GM12878 (cell line): ENCODE measurements at regions not wholly inside any gene's neighbourhood (a gene's known extent, or its start where the extent isn't known, plus 50 kb on each side); places are given as distances from the start of the nearest gene placed in this dataset.

Source experiments
- ATAC-seq: fragments of 200-7000 bp; cut with Tn5 transposase; 3 replicates; pipeline ENCODE4 v1.9.1; 2020; ENCODE audit warnings: mild to moderate bottlenecking, moderate library complexity
- BruUV-seq: library from RNA; stranded (reverse); fragments of 400-500 nt; replicated peaks from 2 replicates; lab custom pipeline; 2021; lab: Mats Ljungman, UMichigan
- CTCF ChIA-PET: fragments of 300-600 bp; sonication (Branson Sonifier 250); formaldehyde crosslinking; extraction: SDS; loops from one replicate; lab custom pipeline; 2021; ENCODE audit warnings: inconsistent platforms; lab: Yijun Ruan, JAX
- POLR2A ChIA-PET: fragments of 350-600 bp; formaldehyde crosslinking; extraction: SDS; loops from one replicate; lab custom pipeline; 2021; ENCODE audit warnings: inconsistent platforms; lab: Charles Lee
- RAD21 ChIA-PET: fragments of 300-600 bp; sonication (Branson Sonifier 250); formaldehyde crosslinking; loops from one replicate; lab custom pipeline; 2023; ENCODE audit warnings: antibody characterized with exemption; ENCODE audit not compliant: unreplicated experiment; lab: Charles Lee
- SMC1A ChIA-PET: fragments of 300-600 bp; sonication (Branson Sonifier 250); formaldehyde crosslinking; loops from one replicate; lab custom pipeline; 2023; ENCODE audit not compliant: unreplicated experiment, uncharacterized antibody; lab: Charles Lee
- DNase-seq: peaks from one replicate; pipeline ENCODE4 v3.0.0-alpha.2; 2011; ENCODE audit warnings: low read depth, low spot score
- FAIRE-seq: peaks from 3 replicates; lab custom pipeline; 2011; peaks lifted over from hg19 to GRCh38; lab: Jason Lieb, UNC
- H2AFZ ChIP-seq: 2 replicates; pipeline ENCODE4 v1.6.0; 2011; ENCODE audit warnings: low read depth, low read length, control low read depth; ENCODE audit not compliant: control insufficient read depth
- H3K27ac ChIP-seq: 2 replicates; pipeline ENCODE4 v1.5.1; 2011; ENCODE audit warnings: control low read depth; ENCODE audit not compliant: control insufficient read depth, insufficient read depth
- H3K27me3 ChIP-seq, 2 experiments: replicated peaks in 1 of 2; 2 replicates each; pipeline versions ENCODE4 v1.6.0 to v1.6.1; 2011; ENCODE audit warnings: low read length in 1 of 2; ENCODE audit not compliant: control insufficient read depth in 2 of 2, insufficient read depth in 2 of 2
- H3K36me3 ChIP-seq, 2 experiments: 2 replicates each; pipeline ENCODE4 v1.5.1; 2011; ENCODE audit warnings: low read length in 1 of 2; ENCODE audit not compliant: control insufficient read depth in 2 of 2, insufficient read depth in 2 of 2
- H3K4me1 ChIP-seq: 2 replicates; pipeline ENCODE4 v1.6.1; 2011; ENCODE audit warnings: mild to moderate bottlenecking, low read length, moderate library complexity, mixed read lengths; ENCODE audit not compliant: control insufficient read depth, insufficient read depth
- H3K4me2 ChIP-seq: 2 replicates; pipeline ENCODE4 v1.6.0; 2011; ENCODE audit warnings: control low read depth; ENCODE audit not compliant: control insufficient read depth, insufficient read depth
- H3K4me3 ChIP-seq: fragments of 200-600 bp; sonication (generic); 2 replicates; pipeline ENCODE4 v1.5.1; 2016
- H3K79me2 ChIP-seq: 2 replicates; pipeline ENCODE4 v1.6.0; 2011; ENCODE audit warnings: low read length; ENCODE audit not compliant: control insufficient read depth, insufficient read depth
- H3K9ac ChIP-seq: 2 replicates; pipeline ENCODE4 v1.8.0; 2011; ENCODE audit warnings: low read length, control low read depth, mixed read lengths; ENCODE audit not compliant: control insufficient read depth, insufficient read depth
- H3K9me3 ChIP-seq: replicated peaks from 3 replicates; pipeline ENCODE4 v1.5.1; 2011; ENCODE audit warnings: mild to moderate bottlenecking, low read length; ENCODE audit not compliant: control insufficient read depth, insufficient read depth
- H4K20me1 ChIP-seq: 2 replicates; pipeline ENCODE4 v1.6.0; 2011; ENCODE audit not compliant: control insufficient read depth, insufficient read depth
- ATF2 ChIP-seq: IDR thresholded peaks from 2 replicates; pipeline ENCODE4 v1.6.1; 2012; ENCODE audit warnings: low read length, inconsistent platforms
- CBX3 ChIP-seq: fragments of 200-600 bp; sonication (generic); IDR thresholded peaks from 2 replicates; pipeline ENCODE4 v1.6.1; 2016; ENCODE audit warnings: low read depth, borderline replicate concordance
- EGR1 ChIP-seq, 2 experiments: IDR thresholded peaks; 1 replicate in 1 of 2; 2 replicates in 1 of 2; pipeline ENCODE4 v1.6.1; 2011 to 2012; ENCODE audit warnings: low read depth in 2 of 2, low read length in 2 of 2, borderline replicate concordance in 1 of 2, mild to moderate bottlenecking in 1 of 2, moderate library complexity in 1 of 2
- FOS ChIP-seq: IDR thresholded peaks from 3 replicates; pipeline ENCODE4 v1.6.1; 2011; ENCODE audit warnings: borderline replicate concordance; ENCODE audit not compliant: insufficient read length; ENCODE audit errors: extremely low read depth
- FOXK2 ChIP-seq: fragments of 450-650 bp; IDR thresholded peaks from 2 replicates; pipeline ENCODE4 v1.6.1; 2017; ENCODE audit warnings: mild to moderate bottlenecking, moderate library complexity
- MAX ChIP-seq: IDR thresholded peaks from 2 replicates; pipeline ENCODE4 v1.6.1; 2012; ENCODE audit warnings: low read depth, low read length, improper control_type of control experiment
- NR2C2 ChIP-seq: IDR thresholded peaks from 2 replicates; pipeline ENCODE4 v1.6.1; 2011; ENCODE audit warnings: borderline replicate concordance, low read depth; ENCODE audit not compliant: control insufficient read depth, insufficient read length
- PML ChIP-seq: IDR thresholded peaks from 2 replicates; pipeline ENCODE4 v1.6.1; 2012; ENCODE audit warnings: low read length, inconsistent platforms
- SMAD1 ChIP-seq: fragments of 450-650 bp; IDR thresholded peaks from 2 replicates; pipeline ENCODE4 v1.6.1; 2018; ENCODE audit warnings: mild to moderate bottlenecking, low read depth; ENCODE audit not compliant: partially characterized antibody
- SPI1 ChIP-seq: IDR thresholded peaks from 2 replicates; pipeline ENCODE4 v1.6.1; 2011; ENCODE audit warnings: low read depth, mild to moderate bottlenecking, low read length, moderate library complexity, borderline replicate concordance; ENCODE audit not compliant: insufficient read depth
- TCF12 ChIP-seq: IDR thresholded peaks from 2 replicates; pipeline ENCODE4 v1.6.1; 2011; ENCODE audit warnings: low read depth, mild to moderate bottlenecking, low read length
- ZBTB40 ChIP-seq: fragments of 450-650 bp; IDR thresholded peaks from 2 replicates; pipeline ENCODE4 v1.6.1; 2016; ENCODE audit warnings: mild to moderate bottlenecking, moderate library complexity, borderline replicate concordance
- ZNF217 ChIP-seq: fragments of 450-650 bp; IDR thresholded peaks from 2 replicates; pipeline ENCODE4 v1.6.1; 2017; ENCODE audit warnings: antibody characterized with exemption, mild to moderate bottlenecking
- ZNF24 ChIP-seq: fragments of 450-650 bp; IDR thresholded peaks from 2 replicates; pipeline ENCODE4 v1.6.1; 2017; ENCODE audit warnings: antibody characterized with exemption, mild to moderate bottlenecking
- ZNF274 ChIP-seq: IDR thresholded peaks from one replicate; pipeline ENCODE4 v1.8.0; 2011; ENCODE audit not compliant: insufficient read length, insufficient read depth
- WGBS: methylation state at CpG from one replicate; pipeline ENCODE4 v1.1.6; 2016; ENCODE audit warnings: low lambda C conversion rate; ENCODE audit not compliant: insufficient replicate concordance, insufficient coverage; ENCODE audit errors: missing lambda C conversion rate; 5-methylcytosine and 5-hydroxymethylcytosine counted together
- in situ Hi-C: fragments of 300-500 bp; cut with MboI; formaldehyde crosslinking; loops from 9 replicates; pipeline ENCODE4 v1.14.3; 2018; ENCODE audit warnings: mixed read lengths
- intact Hi-C: fragments of 100-400 bp; cut with micrococcal nuclease; formaldehyde crosslinking; loops from one replicate; pipeline ENCODE4 v1.14.2; 2022; ENCODE audit not compliant: unreplicated experiment

GRCh38 chr18:23398401-23398800 lies 54.7 kb upstream of the RIOK3 start:
- Histone ChIP-seq H3K27ac (no peak overlapping the region), H3K4me1 (no peaks in the 10 kb centered on the region), H4K20me1 (no peaks in the 10 kb centered on the region), H3K79me2 (no peaks in the 10 kb centered on the region), H3K36me3 (no peaks in the 10 kb centered on the region; a peak in 1 of 4 replicates), H3K27me3 (no peaks in the 10 kb centered on the region), H3K4me3 (no peak overlapping the region), H3K9me3 (no peaks in the 10 kb centered on the region), H3K9ac (no peak overlapping the region), H2AFZ (no peak overlapping the region), H3K4me2 (no peak overlapping the region)
- RAD21 ChIA-PET = interaction anchor here (1.1 to 1.3 kb wide), 2 partner anchors 13 to 24 kb away, joined by 3 to 4 read pairs; no protein-coding TSS in a partner anchor
- ATAC-seq = no peak
- no peak for FAIRE-seq
- intact Hi-C loops = loop anchor here (10.0 kb wide), 1 partner anchor 374 kb away; no protein-coding TSS in a partner anchor
- POLR2A ChIA-PET = no interaction called here
- DNase-seq = no peak
- TF ChIP-seq MAX (no peak), ATF2 (no peak), ZNF24 (no peak), FOXK2 (no peak), EGR1 (IDR thresholded peaks at IDR 0.05; ENCODE audit: borderline replicate concordance in 1 of 2, low read depth in 2 of 2, low read length in 2 of 2) (no peak), ZBTB40 (no peak), ZNF274 (no peak), CBX3 (no peak), ZNF217 (no peak), NR2C2 (no peak), FOS (no peak), SMAD1 (no peak), TCF12 (no peak), SPI1 (no peak), PML (no peak)
- 94% methylated on average over 4 of the region's 4 CpGs for WGBS
- SMC1A ChIA-PET = interaction anchor here (1.0 to 1.7 kb wide), 6 partner anchors 13 to 395 kb away, joined by 3 to 8 read pairs (median 4); no protein-coding TSS in a partner anchor
- BruUV-seq = no TSS peak
- in situ Hi-C loops = no loop called here
- CTCF ChIA-PET = interaction anchor here (0.8 to 2.4 kb wide), 7 partner anchors 13 to 600 kb away, joined by 3 to 12 read pairs (median 4); no protein-coding TSS in a partner anchor
